ENCODE measurements at regions not wholly inside any gene's neighbourhood (a gene's known extent, or its start where the extent isn't known, plus 50 kb on each side); places are given as distances from the start of the nearest gene placed in this dataset.

DNA sequence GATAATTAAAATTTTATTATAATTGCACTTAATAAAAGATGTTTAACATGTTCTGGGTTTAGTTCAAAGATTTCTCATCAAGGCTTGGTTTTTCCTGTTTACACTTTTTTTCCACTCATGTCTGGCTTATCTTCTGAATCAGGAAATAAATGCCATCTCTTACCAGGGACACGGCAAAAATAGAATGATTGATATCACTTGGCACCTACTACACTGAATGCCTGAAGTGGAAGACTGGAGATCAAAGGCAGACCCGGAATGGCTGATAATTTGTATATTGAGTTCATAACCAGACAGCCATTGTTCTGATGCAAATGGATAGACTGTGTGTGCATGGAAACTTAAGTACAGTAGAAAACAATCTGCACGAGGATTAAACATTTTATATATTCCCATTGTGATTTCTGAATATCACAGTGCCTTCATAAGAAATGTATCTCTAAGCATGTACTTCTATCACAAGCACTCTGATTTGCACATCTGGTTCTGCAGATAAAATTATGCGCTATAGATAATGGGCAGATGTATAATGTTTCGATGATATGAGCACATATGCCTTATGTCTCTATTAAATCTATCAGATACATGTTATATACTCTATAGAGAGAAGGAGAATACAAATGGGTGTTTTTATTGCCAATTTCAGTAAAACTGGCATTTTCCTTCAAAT, 304.8 kb downstream of the RND3 start:
- H3K27ac ChIP-seq = no peak overlapping the region
- TF ChIP-seq, protein P1, sequence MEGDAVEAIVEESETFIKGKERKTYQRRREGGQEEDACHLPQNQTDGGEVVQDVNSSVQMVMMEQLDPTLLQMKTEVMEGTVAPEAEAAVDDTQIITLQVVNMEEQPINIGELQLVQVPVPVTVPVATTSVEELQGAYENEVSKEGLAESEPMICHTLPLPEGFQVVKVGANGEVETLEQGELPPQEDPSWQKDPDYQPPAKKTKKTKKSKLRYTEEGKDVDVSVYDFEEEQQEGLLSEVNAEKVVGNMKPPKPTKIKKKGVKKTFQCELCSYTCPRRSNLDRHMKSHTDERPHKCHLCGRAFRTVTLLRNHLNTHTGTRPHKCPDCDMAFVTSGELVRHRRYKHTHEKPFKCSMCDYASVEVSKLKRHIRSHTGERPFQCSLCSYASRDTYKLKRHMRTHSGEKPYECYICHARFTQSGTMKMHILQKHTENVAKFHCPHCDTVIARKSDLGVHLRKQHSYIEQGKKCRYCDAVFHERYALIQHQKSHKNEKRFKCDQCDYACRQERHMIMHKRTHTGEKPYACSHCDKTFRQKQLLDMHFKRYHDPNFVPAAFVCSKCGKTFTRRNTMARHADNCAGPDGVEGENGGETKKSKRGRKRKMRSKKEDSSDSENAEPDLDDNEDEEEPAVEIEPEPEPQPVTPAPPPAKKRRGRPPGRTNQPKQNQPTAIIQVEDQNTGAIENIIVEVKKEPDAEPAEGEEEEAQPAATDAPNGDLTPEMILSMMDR (IDR thresholded peaks at IDR 0.05) = no peak
- TF ChIP-seq ZFX (IDR thresholded peaks at IDR 0.05; ENCODE audit: borderline replicate concordance) = no peak

DNA sequence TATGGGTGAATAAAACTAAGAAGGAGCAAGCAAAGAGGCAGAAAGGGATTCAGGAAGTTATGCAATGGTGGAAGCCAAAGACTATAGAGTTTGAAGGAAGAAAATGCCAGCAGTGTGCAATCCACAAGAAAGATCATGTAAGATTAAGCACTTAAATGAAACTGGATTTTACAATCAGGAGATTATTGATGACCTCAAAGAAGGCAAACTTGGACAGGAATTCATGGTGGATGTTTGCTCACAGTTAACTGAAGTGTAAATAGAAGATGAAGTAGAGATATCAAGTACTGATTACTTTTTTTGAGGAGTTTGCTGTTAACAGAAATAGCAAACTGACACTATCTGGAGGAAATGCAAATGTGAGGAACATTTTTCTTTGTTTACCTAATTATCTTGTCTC, 308.9 kb downstream of the RND3 start:
- TF ChIP-seq, protein P1 (IDR thresholded peaks at IDR 0.05) = no peak
- no peak for TF ChIP-seq ZFX (IDR thresholded peaks at IDR 0.05; ENCODE audit: borderline replicate concordance)
- peak overlapping the region; percentile 41 for H3K27ac ChIP-seq

DNA sequence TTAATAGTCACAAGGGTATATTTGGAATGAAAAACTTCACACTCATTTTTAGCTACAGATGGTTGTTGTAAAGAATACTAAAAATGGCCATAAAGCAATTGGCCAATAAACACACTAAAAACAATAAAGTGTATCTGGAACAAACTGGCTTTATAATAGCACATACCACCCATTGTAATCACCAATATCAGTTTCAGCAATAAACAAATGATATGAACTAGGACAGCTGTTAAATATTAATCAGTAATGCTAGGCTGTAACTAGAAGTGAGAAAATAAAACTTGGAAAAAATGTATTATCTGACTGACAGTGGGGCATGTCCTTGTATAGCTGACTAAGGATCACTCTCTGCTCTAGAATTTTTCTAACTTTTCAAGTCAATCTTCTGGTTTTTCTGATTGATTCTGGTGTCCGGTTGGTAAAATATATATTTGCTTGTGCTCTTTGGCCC, 312.5 kb downstream of the RND3 start:
- H3K27ac ChIP-seq = peak overlapping the region; percentile 61
- TF ChIP-seq, protein P1 (IDR thresholded peaks at IDR 0.05) = no peak
- TF ChIP-seq ZFX (IDR thresholded peaks at IDR 0.05; ENCODE audit: borderline replicate concordance) = no peak

DNA sequence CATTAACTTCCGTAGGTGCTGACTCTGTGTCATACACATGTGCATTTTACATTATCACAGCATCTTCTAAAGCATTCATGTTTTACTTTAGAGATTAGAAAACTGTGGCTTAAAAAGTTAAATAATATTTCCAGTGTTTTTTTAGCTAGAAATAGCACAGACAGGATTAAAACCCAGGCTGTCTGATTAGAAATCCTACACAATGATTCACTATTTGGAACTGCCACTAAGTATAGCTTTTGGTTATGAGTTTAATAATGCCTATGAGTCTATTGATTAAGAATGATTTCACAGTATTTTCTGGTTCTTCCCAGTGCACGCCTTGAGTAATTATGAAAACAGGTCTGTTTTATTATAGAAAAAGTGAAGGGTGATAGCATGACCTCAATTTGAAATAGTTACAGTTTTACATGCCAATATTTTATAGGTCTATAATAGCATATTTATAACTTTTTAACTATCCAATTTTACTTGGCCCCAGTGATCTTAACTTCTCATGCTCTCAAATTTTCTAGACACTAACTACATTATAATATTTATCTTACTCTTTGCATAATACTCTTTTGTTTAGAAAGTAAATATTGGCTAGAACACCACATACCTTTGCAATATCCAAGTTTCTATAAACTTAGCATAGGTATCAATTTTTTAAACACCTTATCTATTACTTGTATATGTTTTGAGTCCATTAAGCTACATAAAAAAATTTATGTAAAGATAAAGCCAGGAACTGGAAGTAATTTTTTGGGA, 313.2 kb downstream of the RND3 start:
- peak overlapping the region; percentile 61 for H3K27ac ChIP-seq
- no peak for TF ChIP-seq ZFX (IDR thresholded peaks at IDR 0.05; ENCODE audit: borderline replicate concordance)
- TF ChIP-seq, protein P1 (IDR thresholded peaks at IDR 0.05) = no peak

DNA sequence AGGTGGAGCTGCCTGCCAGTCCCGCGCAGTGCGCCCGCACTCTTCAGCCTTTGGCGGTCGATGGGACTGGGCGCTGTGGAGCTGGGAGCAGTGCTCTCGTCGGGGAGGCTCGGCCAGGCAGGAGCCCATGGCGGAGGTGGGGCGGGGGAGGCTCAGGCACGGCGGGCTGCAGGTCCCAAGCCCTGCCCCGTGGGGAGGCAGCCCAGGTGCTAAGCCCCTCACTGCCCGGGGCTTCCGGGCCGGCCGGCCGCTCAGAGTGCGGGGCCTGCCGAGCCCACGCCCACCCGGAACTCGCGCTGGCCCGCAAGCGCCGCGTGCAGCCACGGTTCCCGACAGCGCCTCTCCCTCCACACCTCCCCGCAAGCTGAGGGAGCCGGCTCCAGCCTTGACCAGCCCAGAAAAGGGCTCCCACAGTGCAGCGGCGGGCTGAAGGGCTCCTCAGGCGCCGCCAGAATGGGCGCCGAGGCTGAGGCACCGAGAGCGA, 316.4 kb downstream of the RND3 start:
- TF ChIP-seq ZFX (IDR thresholded peaks at IDR 0.05; ENCODE audit: borderline replicate concordance) = no peak
- TF ChIP-seq, protein P1 (IDR thresholded peaks at IDR 0.05) = no peak
- H3K27ac ChIP-seq = no peak overlapping the region

DNA sequence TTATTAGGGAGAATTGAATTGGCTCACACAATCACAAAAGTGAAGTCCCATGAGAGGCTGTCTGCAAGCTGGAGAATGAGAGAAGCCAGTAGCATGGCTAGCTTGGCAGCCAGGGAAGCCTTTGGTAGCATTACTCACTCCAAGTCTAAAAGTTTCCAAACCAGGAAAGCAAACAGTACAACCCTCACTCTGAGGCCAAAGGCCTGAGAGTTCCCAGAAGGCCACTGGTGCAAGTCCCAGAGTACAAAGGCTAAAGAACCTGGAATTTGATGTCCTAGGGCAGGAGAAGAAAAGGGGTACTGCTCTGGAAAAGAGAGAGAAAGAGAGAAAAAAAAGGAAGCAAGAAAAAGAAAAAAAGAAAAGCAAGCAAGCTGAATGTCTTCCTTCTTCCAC, 318.2 kb downstream of the RND3 start:
- TF ChIP-seq ZFX (IDR thresholded peaks at IDR 0.05; ENCODE audit: borderline replicate concordance) = no peak
- TF ChIP-seq, protein P1 (IDR thresholded peaks at IDR 0.05) = no peak
- H3K27ac ChIP-seq = no peak overlapping the region
